ENCODE measurements at regions not wholly inside any gene's neighbourhood (a gene's known extent, or its start where the extent isn't known, plus 50 kb on each side); places are given as distances from the start of the nearest gene placed in this dataset.

- TF ChIP-seq CTCF (IDR thresholded peaks at IDR 0.05) (no peak), POLR2A (IDR thresholded peaks at IDR 0.05) (no peak)
- Histone ChIP-seq H3K9me3 (no peaks in the 10 kb centered on the region), H3K4me1 (no peaks in the 10 kb centered on the region), H3K27ac (no peak overlapping the region), H3K36me3 (no peaks in the 10 kb centered on the region), H3K4me3 (no peak overlapping the region), H3K27me3 (no peaks in the 10 kb centered on the region)
- DNase-seq, result no peak
- 77 to 85% (median 79%) methylated on average over 2 of the region's 2 CpGs for WGBS, 4 donors
- intact Hi-C loops (cut with DNase I), result no loop called here
- ATAC-seq, result no peak
Observed at GRCh38 chr3:104734627-104735026, 632.1 kb upstream of the ALCAM start.

- H3K9me3 ChIP-seq, result no peaks in the 10 kb centered on the region
- TF ChIP-seq CTCF (IDR thresholded peaks at IDR 0.05), result no peak
- TF ChIP-seq POLR2A (IDR thresholded peaks at IDR 0.05), result no peak
- ATAC-seq (no peak), DNase-seq (no peak)
- WGBS, 4 donors, result 20 to 25% (median 21%) methylated on average over 1 of the region's 1 CpG
- H3K4me3 ChIP-seq, result no peak overlapping the region
- intact Hi-C loops (cut with DNase I), result no loop called here
- no peaks in the 10 kb centered on the region for H3K27me3 ChIP-seq
- H3K4me1 ChIP-seq, result no peaks in the 10 kb centered on the region
- no peaks in the 10 kb centered on the region for H3K36me3 ChIP-seq
- no peak overlapping the region for H3K27ac ChIP-seq
Observed at GRCh38 chr3:104735691-104736090, 631.0 kb upstream of the ALCAM start.

GRCh38 chr3:104738271-104738670 is 628.4 kb upstream of the ALCAM start:
- no peak for TF ChIP-seq CTCF (IDR thresholded peaks at IDR 0.05)
- no peak for TF ChIP-seq POLR2A (IDR thresholded peaks at IDR 0.05)
- DNase-seq, result no peak
- no peak overlapping the region for H3K27ac ChIP-seq

GRCh38 chr3:104740874-104741379 is 625.8 kb upstream of the ALCAM start:
- Histone ChIP-seq H3K27ac (no peak overlapping the region), H3K9me3 (no peaks in the 10 kb centered on the region), H3K4me3 (no peak overlapping the region), H3K27me3 (no peaks in the 10 kb centered on the region), H3K4me1 (no peaks in the 10 kb centered on the region), H3K36me3 (no peaks in the 10 kb centered on the region)
- TF ChIP-seq POLR2A (IDR thresholded peaks at IDR 0.05) (no peak), CTCF (IDR thresholded peaks at IDR 0.05) (no peak)
- WGBS, 4 donors, result 80 to 88% (median 85%) methylated on average over 2 to 3 of the region's 3 CpGs
- intact Hi-C loops (cut with DNase I), result no loop called here
- ATAC-seq (no peak), DNase-seq (no peak)

More at GRCh38 chr3:104738271-104738670, 628.4 kb upstream of the ALCAM start:
- H3K36me3 ChIP-seq, result no peaks in the 10 kb centered on the region
- H3K4me1 ChIP-seq, result no peaks in the 10 kb centered on the region
- ATAC-seq, result no peak
- 58 to 78% (median 78%) methylated on average over 2 of the region's 2 CpGs for WGBS, 4 donors
- H3K9me3 ChIP-seq, result no peaks in the 10 kb centered on the region
- no peak overlapping the region for H3K4me3 ChIP-seq
- H3K27me3 ChIP-seq, result no peaks in the 10 kb centered on the region
- intact Hi-C loops (cut with DNase I), result no loop called here
